ENCODE measurements at regions not wholly inside any gene's neighbourhood (a gene's known extent, or its start where the extent isn't known, plus 50 kb on each side); places are given as distances from the start of the nearest gene placed in this dataset.

GRCh38 chr5:88613051-88613450 is 269.9 kb downstream of the MEF2C start:
- DNase-seq: no peak

- no peak for DNase-seq
Measured at GRCh38 chr5:88610586-88610985, 272.4 kb downstream of the MEF2C start.

GRCh38 chr5:88607492-88607891 is 275.5 kb downstream of the MEF2C start:
- no peak for DNase-seq

- DNase-seq: no peak
Measured at GRCh38 chr5:88606626-88607025, 276.4 kb downstream of the MEF2C start.

- DNase-seq: no peak
Measured at GRCh38 chr5:88606173-88606572, 276.8 kb downstream of the MEF2C start.

GRCh38 chr5:88602584-88602983 is 280.4 kb downstream of the MEF2C start:
- no peak for DNase-seq

GRCh38 chr5:88594441-88594840 is 288.5 kb downstream of the MEF2C start:
- DNase-seq: no peak

- DNase-seq: no peak
Measured at GRCh38 chr5:88588609-88589008, 294.4 kb downstream of the MEF2C start.

GRCh38 chr5:88583471-88583870 is 299.5 kb downstream of the MEF2C start:
- no peak for DNase-seq

- DNase-seq: no peak
Measured at GRCh38 chr5:88558366-88558765, 289.7 kb upstream of the TMEM161B start.

GRCh38 chr5:88557881-88558280 is 289.2 kb upstream of the TMEM161B start:
- no peak for DNase-seq

GRCh38 chr5:88557131-88557530 is 288.5 kb upstream of the TMEM161B start:
- DNase-seq: no peak

- DNase-seq: no peak
Measured at GRCh38 chr5:88556406-88556805, 287.8 kb upstream of the TMEM161B start.

- no peak for DNase-seq
Measured at GRCh38 chr5:88555674-88556073, 287.0 kb upstream of the TMEM161B start.

- no peak for DNase-seq
Measured at GRCh38 chr5:88553986-88554385, 285.3 kb upstream of the TMEM161B start.

- DNase-seq: no peak
Measured at GRCh38 chr5:88553136-88553875, 284.7 kb upstream of the TMEM161B start.

- DNase-seq: no peak
Measured at GRCh38 chr5:88552426-88552825, 283.8 kb upstream of the TMEM161B start.

- DNase-seq: no peak
Measured at GRCh38 chr5:88551724-88552345, 283.2 kb upstream of the TMEM161B start.

- DNase-seq: no peak
Measured at GRCh38 chr5:88550736-88551135, 282.1 kb upstream of the TMEM161B start.

- DNase-seq: no peak
Measured at GRCh38 chr5:88548136-88548805, 279.6 kb upstream of the TMEM161B start.

GRCh38 chr5:88545338-88545737 is 276.7 kb upstream of the TMEM161B start:
- DNase-seq: no peak

- DNase-seq: no peak
Measured at GRCh38 chr5:88544671-88545070, 276.0 kb upstream of the TMEM161B start.

- DNase-seq: no peak
Measured at GRCh38 chr5:88544136-88544645, 275.5 kb upstream of the TMEM161B start.
